KMS-11 (cell line): ENCODE measurements at regions not wholly inside any gene's neighbourhood (a gene's known extent, or its start where the extent isn't known, plus 50 kb on each side); places are given as distances from the start of the nearest gene placed in this dataset.
"Not testable (repeated sequence)": the region's sequence is repeated elsewhere in the genome, so short reads cannot be mapped to it uniquely, and the experiment has no call there.

Experiments used
- H2AFZ ChIP-seq: fragments of 200-600 bp; sonication (generic); 2 replicates; pipeline ENCODE4 v1.6.1; 2016; ENCODE audit warnings: antibody characterized with exemption, mixed run types, low read depth
- H3K27ac ChIP-seq: fragments of 200-600 bp; sonication (generic); 2 replicates; pipeline ENCODE4 v1.6.1; 2016; ENCODE audit warnings: mild to moderate bottlenecking, mixed run types
- H3K27me3 ChIP-seq: fragments of 200-600 bp; sonication (generic); 2 replicates; pipeline ENCODE4 v1.6.1; 2017; ENCODE audit warnings: mild to moderate bottlenecking, low read depth, mixed run types, moderate library complexity; ENCODE audit not compliant: insufficient read depth
- H3K36me3 ChIP-seq: fragments of 200-600 bp; sonication (generic); 2 replicates; pipeline ENCODE4 v1.6.1; 2017; ENCODE audit warnings: mild to moderate bottlenecking, mixed run types; ENCODE audit not compliant: insufficient read depth
- H3K4me1 ChIP-seq: fragments of 200-600 bp; sonication (generic); 2 replicates; pipeline ENCODE4 v1.6.1; 2016; ENCODE audit warnings: mild to moderate bottlenecking, low read depth, mixed run types; ENCODE audit not compliant: poor library complexity, severe bottlenecking
- H3K4me2 ChIP-seq: fragments of 200-600 bp; sonication (generic); 2 replicates; pipeline ENCODE4 v1.7.0; 2016; ENCODE audit warnings: mild to moderate bottlenecking, mixed run types
- H3K4me3 ChIP-seq: fragments of 200-600 bp; sonication (generic); IDR thresholded peaks from 2 replicates; pipeline ENCODE4 v1.6.1; 2017; ENCODE audit warnings: low read depth, low read length, mixed read lengths; ENCODE audit not compliant: insufficient read depth
- H3K79me2 ChIP-seq: fragments of 200-600 bp; sonication (generic); 2 replicates; pipeline ENCODE4 v1.6.1; 2016; ENCODE audit warnings: low read depth, mixed run types; ENCODE audit not compliant: insufficient read depth
- H3K9ac ChIP-seq: fragments of 200-600 bp; sonication (generic); 2 replicates; pipeline ENCODE4 v1.6.1; 2016; ENCODE audit warnings: mild to moderate bottlenecking, mixed run types
- H4K20me1 ChIP-seq: fragments of 200-600 bp; sonication (generic); 2 replicates; pipeline ENCODE4 v1.6.1; 2016; ENCODE audit warnings: mild to moderate bottlenecking, mixed run types; ENCODE audit not compliant: insufficient read depth
- TF ChIP-seq, protein P1 (sequence below): fragments of 200-600 bp; sonication (generic); conservative IDR thresholded peaks from 2 replicates; pipeline ENCODE4 v1.6.1; 2017; ENCODE audit warnings: low read depth, mild to moderate bottlenecking, antibody characterized with exemption, low read length, moderate library complexity, mixed read lengths

DNA sequence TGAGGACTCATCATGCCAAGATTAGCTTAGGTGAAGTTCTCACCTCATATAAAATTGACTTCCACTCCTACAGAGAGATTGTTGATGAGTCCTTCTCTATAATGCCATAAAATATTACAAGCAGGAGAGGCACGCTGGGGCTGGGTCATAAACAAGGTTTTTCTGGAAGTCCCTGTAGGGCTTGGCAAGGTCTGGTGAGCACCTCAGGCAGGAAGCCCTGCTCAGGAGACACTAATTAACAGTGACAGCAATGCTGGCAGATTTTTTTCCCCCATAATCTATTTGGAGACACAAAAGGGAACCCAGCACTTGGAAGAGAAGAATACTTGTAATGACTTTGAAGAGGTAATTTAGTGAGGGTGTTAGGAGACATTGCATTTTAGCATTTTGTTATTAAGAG lies 118.7 kb downstream of the DIRAS2 start:
- Histone ChIP-seq H3K4me1 (no peaks in the 10 kb centered on the region), H3K4me3 (no peak overlapping the region), H3K4me2 (no peak overlapping the region), H3K27me3 (no peaks in the 10 kb centered on the region), H4K20me1 (no peaks in the 10 kb centered on the region), H3K79me2 (no peaks in the 10 kb centered on the region), H2AFZ (no peak overlapping the region), H3K9ac (no peak overlapping the region), H3K27ac (no peak overlapping the region), H3K36me3 (no peaks in the 10 kb centered on the region)
- TF ChIP-seq, protein P1, sequence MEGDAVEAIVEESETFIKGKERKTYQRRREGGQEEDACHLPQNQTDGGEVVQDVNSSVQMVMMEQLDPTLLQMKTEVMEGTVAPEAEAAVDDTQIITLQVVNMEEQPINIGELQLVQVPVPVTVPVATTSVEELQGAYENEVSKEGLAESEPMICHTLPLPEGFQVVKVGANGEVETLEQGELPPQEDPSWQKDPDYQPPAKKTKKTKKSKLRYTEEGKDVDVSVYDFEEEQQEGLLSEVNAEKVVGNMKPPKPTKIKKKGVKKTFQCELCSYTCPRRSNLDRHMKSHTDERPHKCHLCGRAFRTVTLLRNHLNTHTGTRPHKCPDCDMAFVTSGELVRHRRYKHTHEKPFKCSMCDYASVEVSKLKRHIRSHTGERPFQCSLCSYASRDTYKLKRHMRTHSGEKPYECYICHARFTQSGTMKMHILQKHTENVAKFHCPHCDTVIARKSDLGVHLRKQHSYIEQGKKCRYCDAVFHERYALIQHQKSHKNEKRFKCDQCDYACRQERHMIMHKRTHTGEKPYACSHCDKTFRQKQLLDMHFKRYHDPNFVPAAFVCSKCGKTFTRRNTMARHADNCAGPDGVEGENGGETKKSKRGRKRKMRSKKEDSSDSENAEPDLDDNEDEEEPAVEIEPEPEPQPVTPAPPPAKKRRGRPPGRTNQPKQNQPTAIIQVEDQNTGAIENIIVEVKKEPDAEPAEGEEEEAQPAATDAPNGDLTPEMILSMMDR = no peak

DNA sequence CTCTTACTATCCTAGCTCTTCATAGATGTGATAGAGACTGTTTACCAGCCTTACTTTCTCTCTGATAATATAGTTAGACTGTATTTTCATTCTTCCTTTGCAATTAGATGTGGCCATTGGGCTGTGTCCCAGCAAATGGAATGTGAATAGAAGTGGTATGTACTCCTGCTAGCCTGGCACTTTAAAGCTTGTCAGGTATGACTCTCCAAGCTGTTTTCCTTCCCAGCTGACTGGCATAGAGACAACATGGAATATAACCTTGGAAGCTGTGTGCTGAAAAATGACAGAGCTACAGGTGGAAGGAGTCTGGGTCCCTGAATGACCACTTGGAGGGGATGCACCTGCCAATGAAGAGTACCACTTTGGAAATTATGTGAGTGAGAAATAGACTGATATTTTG lies 116.2 kb downstream of the DIRAS2 start:
- Histone ChIP-seq H3K4me2 (no peak overlapping the region), H4K20me1 (no peaks in the 10 kb centered on the region)

DNA sequence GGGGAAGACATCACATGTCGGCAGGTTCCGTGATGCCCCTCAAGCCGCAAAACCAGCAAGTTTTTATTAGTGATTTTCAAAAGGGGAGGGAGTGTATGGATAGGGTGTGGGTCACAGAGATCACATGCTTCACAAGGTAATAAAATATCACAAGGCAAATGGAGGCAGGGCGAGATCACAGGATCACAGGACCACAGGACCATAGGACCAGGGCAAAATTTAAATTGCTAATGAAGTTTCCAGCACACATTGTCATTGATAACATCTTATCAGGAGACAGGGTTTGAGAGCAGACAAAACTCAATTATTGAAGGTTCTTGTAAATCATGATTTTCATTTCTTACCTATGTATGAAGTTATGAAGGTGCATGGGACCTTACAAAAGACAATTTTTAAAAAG lies 106.5 kb downstream of the DIRAS2 start:
- not testable (repeated sequence) for H3K9ac ChIP-seq, H2AFZ ChIP-seq, H3K79me2 ChIP-seq, H3K36me3 ChIP-seq, H3K4me1 ChIP-seq, H3K4me3 ChIP-seq, H4K20me1 ChIP-seq, H3K4me2 ChIP-seq, H3K27me3 ChIP-seq, H3K27ac ChIP-seq

More for the DNA sequence above, 116.2 kb downstream of the DIRAS2 start:
- Histone ChIP-seq H3K4me3 (no peak overlapping the region), H3K27me3 (no peaks in the 10 kb centered on the region), H3K9ac (no peak overlapping the region), H3K36me3 (no peaks in the 10 kb centered on the region), H3K4me1 (no peaks in the 10 kb centered on the region), H3K79me2 (no peaks in the 10 kb centered on the region), H3K27ac (no peak overlapping the region), H2AFZ (no peak overlapping the region)
- TF ChIP-seq, protein P1 = no peak

DNA sequence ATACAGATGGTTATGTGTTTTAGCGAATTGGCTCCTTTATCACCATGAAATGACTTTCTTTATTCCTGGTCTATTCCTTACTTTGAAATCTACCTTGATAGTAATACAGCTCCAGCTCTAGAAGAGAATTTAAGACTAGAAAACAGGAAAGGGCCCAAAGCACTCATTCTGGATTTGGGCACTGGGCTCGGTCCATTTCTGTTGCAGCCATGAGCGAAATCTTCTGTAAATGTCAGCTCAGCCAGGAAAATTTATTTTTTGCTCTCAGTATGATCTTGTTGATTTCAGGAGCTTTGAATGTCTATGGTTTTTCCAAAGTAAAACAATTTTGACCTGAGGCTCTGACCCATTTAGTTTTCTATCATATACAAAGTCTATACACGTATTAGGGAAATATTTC lies 104.1 kb downstream of the DIRAS2 start:
- no peak overlapping the region for H3K9ac ChIP-seq
- no peaks in the 10 kb centered on the region for H3K36me3 ChIP-seq
- H3K27ac ChIP-seq = no peak overlapping the region
- H4K20me1 ChIP-seq = no peaks in the 10 kb centered on the region
- TF ChIP-seq, protein P1 = no peak
- no peak overlapping the region for H2AFZ ChIP-seq
- H3K27me3 ChIP-seq = no peaks in the 10 kb centered on the region
- H3K4me2 ChIP-seq = no peak overlapping the region
- no peak overlapping the region for H3K4me3 ChIP-seq
- no peaks in the 10 kb centered on the region for H3K4me1 ChIP-seq
- no peaks in the 10 kb centered on the region for H3K79me2 ChIP-seq

DNA sequence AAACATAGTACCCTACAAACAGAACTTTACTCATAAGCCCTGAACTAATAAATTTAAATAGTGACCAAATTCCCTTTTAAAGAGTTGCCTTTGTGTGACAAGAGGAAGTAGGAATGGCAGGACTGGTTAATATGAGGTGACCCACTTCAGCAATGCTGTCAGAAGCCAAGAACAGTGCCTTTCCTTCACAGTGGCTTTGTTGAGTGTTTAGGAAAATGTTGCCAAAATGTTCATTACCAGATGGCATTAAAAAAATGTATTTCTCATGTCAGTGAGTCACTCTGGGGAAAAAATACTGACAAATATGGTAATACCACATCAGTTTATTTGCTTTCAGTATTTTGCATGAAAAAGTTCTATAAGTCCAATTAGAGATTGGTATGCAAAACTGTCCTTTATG lies 103.3 kb downstream of the DIRAS2 start:
- no peak overlapping the region for H3K4me3 ChIP-seq
- no peaks in the 10 kb centered on the region for H3K27me3 ChIP-seq
- no peaks in the 10 kb centered on the region for H4K20me1 ChIP-seq
- no peak overlapping the region for H3K27ac ChIP-seq
- H3K4me1 ChIP-seq = no peaks in the 10 kb centered on the region
- H3K9ac ChIP-seq = no peak overlapping the region
- TF ChIP-seq, protein P1 = no peak
- H3K79me2 ChIP-seq = no peaks in the 10 kb centered on the region
- no peaks in the 10 kb centered on the region for H3K36me3 ChIP-seq
- no peak overlapping the region for H3K4me2 ChIP-seq
- no peak overlapping the region for H2AFZ ChIP-seq
